ENCODE measurements at regions not wholly inside any gene's neighbourhood (a gene's known extent, or its start where the extent isn't known, plus 50 kb on each side); places are given as distances from the start of the nearest gene placed in this dataset.
A peak's percentile ranks its signal among the peaks of the same experiment; 100 is the strongest.

GRCh38 chr12:127625176-127625771 is 641.7 kb upstream of the TMEM132C start:
- Histone ChIP-seq H3K9me3 (ENCODE audit: low read depth) (no peaks in the 10 kb centered on the region), H4K20me1 (ENCODE audit: insufficient read depth) (no peaks in the 10 kb centered on the region), H2AFZ (no peak overlapping the region), H3K79me2 (ENCODE audit: insufficient read depth) (no peaks in the 10 kb centered on the region), H3K27ac (no peak overlapping the region), H3K9me2 (ENCODE audit: insufficient read depth) (no peaks in the 10 kb centered on the region), H3K9ac (no peak overlapping the region), H3K36me3 (ENCODE audit: low read depth) (no peaks in the 10 kb centered on the region), H3K4me2 (ENCODE audit: unreplicated experiment) (no peak overlapping the region), H3K4me1 (ENCODE audit: insufficient read depth) (peaks cover 21% of the 10 kb centered on the region), H3F3A (ENCODE audit: insufficient read depth) (peaks cover 22% of the 10 kb centered on the region), H3K27me3 (replicated peaks; ENCODE audit: insufficient read depth) (no peaks in the 10 kb centered on the region), H3K4me3 (no peak overlapping the region)
- in situ Hi-C loops (cut with MboI), result no loop called here
- 88 to 90% methylated on average over 5 of the region's 5 CpGs for WGBS, 2 experiments (ENCODE audit: low coverage in 1 of 2, low lambda C conversion rate in 2 of 2, missing lambda C conversion rate in 2 of 2)
- TF ChIP-seq EZH2 (IDR thresholded peaks at IDR 0.05; ENCODE audit: insufficient read depth, poor library complexity, severe bottlenecking) (no peak), EZH2phosphoT487 (IDR thresholded peaks at IDR 0.05; ENCODE audit: insufficient read depth, low read depth) (no peak)
- DNase-seq, result no peak

- Histone ChIP-seq H3K79me2 (ENCODE audit: insufficient read depth) (no peaks in the 10 kb centered on the region), H3K9me3 (ENCODE audit: low read depth) (no peaks in the 10 kb centered on the region), H3K4me3 (peak overlapping the region; percentile 34), H4K20me1 (ENCODE audit: insufficient read depth) (no peaks in the 10 kb centered on the region), H3K9me2 (ENCODE audit: insufficient read depth) (no peaks in the 10 kb centered on the region), H3K36me3 (ENCODE audit: low read depth) (no peaks in the 10 kb centered on the region), H3K4me2 (ENCODE audit: unreplicated experiment) (peak overlapping the region; percentile 64), H2AFZ (peak overlapping the region; percentile 66), H3K27ac (peak overlapping the region; percentile 85), H3F3A (ENCODE audit: insufficient read depth) (peaks cover 22% of the 10 kb centered on the region), H3K9ac (peak overlapping the region; percentile 61), H3K4me1 (ENCODE audit: insufficient read depth) (peaks cover 21% of the 10 kb centered on the region), H3K27me3 (replicated peaks; ENCODE audit: insufficient read depth) (no peaks in the 10 kb centered on the region)
- DNase-seq, result peak; percentile 95
- TF ChIP-seq EZH2phosphoT487 (IDR thresholded peaks at IDR 0.05; ENCODE audit: insufficient read depth, low read depth) (no peak), EZH2 (IDR thresholded peaks at IDR 0.05; ENCODE audit: insufficient read depth, poor library complexity, severe bottlenecking) (no peak)
- whole genome bisulfite sequencing, 2 experiments (ENCODE audit: low coverage in 1 of 2, low lambda C conversion rate in 2 of 2, missing lambda C conversion rate in 2 of 2), result 0 to 7% methylated on average over 3 of the region's 3 CpGs
- in situ Hi-C loops (cut with MboI), result no loop called here
These were observed 638.3 kb upstream of the TMEM132C start for GRCh38 chr12:127628645-127629044.

GRCh38 chr12:127629066-127629820 is 637.7 kb upstream of the TMEM132C start:
- 9% methylated on average over 10 of the region's 10 CpGs for WGBS, 2 experiments (ENCODE audit: low coverage in 1 of 2, low lambda C conversion rate in 2 of 2, missing lambda C conversion rate in 2 of 2)
- H3K9ac ChIP-seq, result peak overlapping the region; percentile 61
- H3K4me1 ChIP-seq (ENCODE audit: insufficient read depth), result peaks cover 21% of the 10 kb centered on the region
- peak overlapping the region; percentile 85 for H3K27ac ChIP-seq
- peak overlapping the region; percentile 64 for H3K4me2 ChIP-seq (ENCODE audit: unreplicated experiment)
- no peak for TF ChIP-seq EZH2 (IDR thresholded peaks at IDR 0.05; ENCODE audit: insufficient read depth, poor library complexity, severe bottlenecking)
- TF ChIP-seq EZH2phosphoT487 (IDR thresholded peaks at IDR 0.05; ENCODE audit: insufficient read depth, low read depth), result no peak
- no peaks in the 10 kb centered on the region for H3K36me3 ChIP-seq (ENCODE audit: low read depth)
- H2AFZ ChIP-seq, result peak overlapping the region; percentile 66
- H3K4me3 ChIP-seq, result peak overlapping the region; percentile 34
- peaks cover 22% of the 10 kb centered on the region for H3F3A ChIP-seq (ENCODE audit: insufficient read depth)
- no peaks in the 10 kb centered on the region for H3K79me2 ChIP-seq (ENCODE audit: insufficient read depth)
- no peaks in the 10 kb centered on the region for H3K27me3 ChIP-seq (replicated peaks; ENCODE audit: insufficient read depth)
- in situ Hi-C loops (cut with MboI), result no loop called here
- no peaks in the 10 kb centered on the region for H4K20me1 ChIP-seq (ENCODE audit: insufficient read depth)
- no peaks in the 10 kb centered on the region for H3K9me2 ChIP-seq (ENCODE audit: insufficient read depth)
- DNase-seq, result peak; percentile 70
- no peaks in the 10 kb centered on the region for H3K9me3 ChIP-seq (ENCODE audit: low read depth)

GRCh38 chr12:127632461-127632860 is 634.5 kb upstream of the TMEM132C start:
- no peaks in the 10 kb centered on the region for H3K9me3 ChIP-seq (ENCODE audit: low read depth)
- no peak overlapping the region for H3K9ac ChIP-seq
- no peak overlapping the region for H3K4me2 ChIP-seq (ENCODE audit: unreplicated experiment)
- in situ Hi-C loops (cut with MboI), result no loop called here
- no peak overlapping the region for H3K27ac ChIP-seq
- no peaks in the 10 kb centered on the region for H3K36me3 ChIP-seq (ENCODE audit: low read depth)
- DNase-seq, result no peak
- no peaks in the 10 kb centered on the region for H3K9me2 ChIP-seq (ENCODE audit: insufficient read depth)
- no peak overlapping the region for H3K4me3 ChIP-seq
- no peaks in the 10 kb centered on the region for H4K20me1 ChIP-seq (ENCODE audit: insufficient read depth)
- H3K79me2 ChIP-seq (ENCODE audit: insufficient read depth), result no peaks in the 10 kb centered on the region
- 73 to 76% methylated on average over 11 of the region's 11 CpGs for WGBS, 2 experiments (ENCODE audit: low coverage in 1 of 2, low lambda C conversion rate in 2 of 2, missing lambda C conversion rate in 2 of 2)
- no peak for TF ChIP-seq EZH2phosphoT487 (IDR thresholded peaks at IDR 0.05; ENCODE audit: insufficient read depth, low read depth)
- TF ChIP-seq EZH2 (IDR thresholded peaks at IDR 0.05; ENCODE audit: insufficient read depth, poor library complexity, severe bottlenecking), result no peak
- peaks cover 21% of the 10 kb centered on the region for H3K4me1 ChIP-seq (ENCODE audit: insufficient read depth)
- peaks cover 22% of the 10 kb centered on the region for H3F3A ChIP-seq (ENCODE audit: insufficient read depth)
- H2AFZ ChIP-seq, result no peak overlapping the region
- no peaks in the 10 kb centered on the region for H3K27me3 ChIP-seq (replicated peaks; ENCODE audit: insufficient read depth)

Measured in GM23248 (cell line).